ENCODE measurements at regions not wholly inside any gene's neighbourhood (a gene's known extent, or its start where the extent isn't known, plus 50 kb on each side); places are given as distances from the start of the nearest gene placed in this dataset.

DNA sequence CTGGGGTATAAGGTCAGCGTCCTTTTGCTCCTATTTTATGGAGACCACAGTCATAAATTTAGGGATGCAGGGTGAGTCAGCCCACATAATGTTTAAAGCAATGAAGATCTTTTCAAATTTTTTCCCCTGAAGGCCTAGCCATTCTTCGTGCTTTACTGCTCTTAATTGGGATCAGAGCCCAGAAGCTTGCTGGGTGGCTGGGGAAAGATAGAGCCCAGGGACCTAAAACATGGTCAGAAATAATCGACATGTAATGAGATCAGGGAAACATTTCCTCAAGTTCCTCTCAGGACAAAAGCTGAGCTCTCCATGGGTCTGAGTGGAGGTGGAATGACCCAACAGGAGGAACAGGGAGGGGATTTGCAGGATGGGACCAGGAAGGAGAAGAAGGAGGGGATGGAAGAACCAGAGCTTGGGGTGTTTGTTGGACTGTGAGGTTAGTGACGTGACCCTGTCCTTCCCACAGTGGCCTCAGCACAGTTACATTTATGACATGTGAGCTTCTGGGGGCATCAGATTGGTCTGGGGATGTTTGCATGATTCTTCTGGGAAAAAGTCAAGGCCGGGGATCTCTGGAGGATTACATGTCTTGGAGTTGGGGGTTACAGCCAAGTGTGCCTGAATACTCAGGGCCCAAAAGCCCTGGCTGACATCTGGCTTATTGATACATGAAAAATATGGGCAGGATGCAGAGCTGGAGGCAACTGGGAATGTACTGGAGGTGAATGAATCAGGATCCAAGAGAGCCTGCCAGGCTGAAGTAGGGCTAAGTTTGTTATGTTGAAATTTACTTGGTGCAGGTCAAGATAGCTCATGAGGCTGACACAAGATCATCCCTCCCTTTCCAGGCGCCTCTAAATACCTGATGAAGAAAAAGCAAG lies 477.9 kb downstream of the RPS24 start:
- ChIA-PET CTCF (no interaction called here), POLR2A (no interaction called here)
- no peak for DNase-seq (ENCODE audit: extremely low spot score)
- no peak for TF ChIP-seq FOXA1 (IDR thresholded peaks at IDR 0.05)
- no peak for TF ChIP-seq SUZ12 (IDR thresholded peaks at IDR 0.05)
- no peak for TF ChIP-seq FOXM1 (IDR thresholded peaks at IDR 0.05; ENCODE audit: borderline replicate concordance)
- no peak for TF ChIP-seq BHLHE40 (IDR thresholded peaks at IDR 0.05; ENCODE audit: borderline replicate concordance)
- TF ChIP-seq LEF1 (IDR thresholded peaks at IDR 0.05; ENCODE audit: borderline replicate concordance), result no peak
- TF ChIP-seq TARDBP (IDR thresholded peaks at IDR 0.05), result no peak
- TF ChIP-seq ELF4 (IDR thresholded peaks at IDR 0.05), result no peak
- TF ChIP-seq L3MBTL2 (conservative IDR thresholded peaks at IDR 0.05), result no peak

DNA sequence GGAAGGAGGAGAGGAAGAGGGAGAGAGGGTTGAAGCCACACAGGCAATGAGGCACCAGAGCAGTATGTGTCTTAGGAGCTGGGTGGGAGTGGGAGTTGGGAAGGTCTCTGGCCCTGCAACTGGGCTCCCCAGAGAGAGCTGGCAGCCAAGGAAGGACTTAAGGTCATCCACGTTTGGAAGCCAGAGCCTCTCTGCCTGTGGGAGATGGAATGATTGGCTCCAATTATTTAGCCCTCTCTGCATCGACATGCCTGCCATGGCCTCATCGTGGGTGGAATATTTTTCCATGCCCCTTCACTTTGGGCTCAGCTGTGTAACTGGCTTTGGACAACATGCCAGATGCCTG lies 478.5 kb downstream of the RPS24 start:
- no peak for TF ChIP-seq FOXA1 (IDR thresholded peaks at IDR 0.05)
- no peak for TF ChIP-seq L3MBTL2 (conservative IDR thresholded peaks at IDR 0.05)
- TF ChIP-seq TARDBP (IDR thresholded peaks at IDR 0.05), result no peak
- no peak for TF ChIP-seq FOXM1 (IDR thresholded peaks at IDR 0.05; ENCODE audit: borderline replicate concordance)
- no peak for TF ChIP-seq LEF1 (IDR thresholded peaks at IDR 0.05; ENCODE audit: borderline replicate concordance)
- no peak for TF ChIP-seq ARNT (IDR thresholded peaks at IDR 0.05)
- TF ChIP-seq CTBP1 (IDR thresholded peaks at IDR 0.05; ENCODE audit: borderline replicate concordance), result no peak
- TF ChIP-seq FOXK2 (IDR thresholded peaks at IDR 0.05), result no peak
- TF ChIP-seq BHLHE40 (IDR thresholded peaks at IDR 0.05; ENCODE audit: borderline replicate concordance), result no peak
- no peak for TF ChIP-seq ZNF384 (IDR thresholded peaks at IDR 0.05)
- TF ChIP-seq ELF4 (IDR thresholded peaks at IDR 0.05), result no peak
- TF ChIP-seq SUZ12 (IDR thresholded peaks at IDR 0.05), result no peak
- TF ChIP-seq NFRKB (IDR thresholded peaks at IDR 0.05), result no peak
- no peak for TF ChIP-seq HDGF (IDR thresholded peaks at IDR 0.05; ENCODE audit: borderline replicate concordance)
- TF ChIP-seq, protein P1, sequence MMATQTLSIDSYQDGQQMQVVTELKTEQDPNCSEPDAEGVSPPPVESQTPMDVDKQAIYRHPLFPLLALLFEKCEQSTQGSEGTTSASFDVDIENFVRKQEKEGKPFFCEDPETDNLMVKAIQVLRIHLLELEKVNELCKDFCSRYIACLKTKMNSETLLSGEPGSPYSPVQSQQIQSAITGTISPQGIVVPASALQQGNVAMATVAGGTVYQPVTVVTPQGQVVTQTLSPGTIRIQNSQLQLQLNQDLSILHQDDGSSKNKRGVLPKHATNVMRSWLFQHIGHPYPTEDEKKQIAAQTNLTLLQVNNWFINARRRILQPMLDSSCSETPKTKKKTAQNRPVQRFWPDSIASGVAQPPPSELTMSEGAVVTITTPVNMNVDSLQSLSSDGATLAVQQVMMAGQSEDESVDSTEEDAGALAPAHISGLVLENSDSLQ (IDR thresholded peaks at IDR 0.05), result no peak
- TF ChIP-seq SP1 (IDR thresholded peaks at IDR 0.05), result no peak
- DNase-seq (ENCODE audit: extremely low spot score), result no peak
- ChIA-PET CTCF (no interaction called here), POLR2A (no interaction called here)

DNA sequence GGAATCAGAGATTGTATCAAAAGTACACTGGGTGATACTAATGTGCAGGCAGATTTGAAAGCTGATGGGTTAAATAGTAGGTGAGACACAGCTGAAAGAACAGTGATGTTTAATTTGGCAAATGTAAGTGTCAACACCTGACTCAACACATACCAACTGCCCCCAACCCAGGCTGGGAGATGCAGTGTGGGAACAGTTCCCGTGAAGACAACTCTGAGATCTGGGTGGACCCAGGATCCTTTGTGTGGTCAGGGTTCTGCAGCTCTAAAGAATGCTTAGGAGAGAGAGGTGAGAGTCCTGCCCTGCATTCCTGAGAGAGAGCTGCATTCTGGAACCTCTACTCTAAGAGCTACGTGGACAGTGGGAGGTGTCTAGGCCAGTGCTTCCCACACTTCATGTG lies 479.7 kb downstream of the RPS24 start:
- no peak for DNase-seq (ENCODE audit: extremely low spot score)
- TF ChIP-seq, protein P1 (IDR thresholded peaks at IDR 0.05), result no peak
- TF ChIP-seq BHLHE40 (IDR thresholded peaks at IDR 0.05; ENCODE audit: borderline replicate concordance) (no peak), HDGF (IDR thresholded peaks at IDR 0.05; ENCODE audit: borderline replicate concordance) (no peak), ZNF384 (IDR thresholded peaks at IDR 0.05) (no peak)
- POLR2A ChIA-PET, result no interaction called here
- CTCF ChIA-PET, result no interaction called here

DNA sequence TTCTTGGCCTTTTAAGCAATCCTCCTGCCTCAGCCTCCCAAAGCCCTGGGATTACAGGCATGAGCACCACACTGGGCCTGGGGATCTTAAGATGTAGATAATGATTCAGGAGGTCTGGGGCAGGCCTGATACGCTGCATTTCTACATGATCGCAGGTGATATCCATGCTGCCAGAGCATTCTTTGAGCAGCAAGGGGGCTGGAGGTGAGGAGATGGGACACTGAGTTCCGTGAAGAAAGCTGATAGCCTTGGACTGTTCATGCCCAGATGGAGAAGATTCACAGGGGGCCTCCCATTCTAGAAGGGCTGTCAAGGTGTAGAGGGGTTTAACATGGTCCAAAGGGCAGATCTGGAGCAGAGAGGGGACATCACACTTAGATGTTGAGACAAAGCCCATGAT lies 480.3 kb downstream of the RPS24 start:
- ChIA-PET CTCF (no interaction called here), POLR2A (no interaction called here)
- TF ChIP-seq NFRKB (IDR thresholded peaks at IDR 0.05) (no peak), FOXK2 (IDR thresholded peaks at IDR 0.05) (no peak), ARNT (IDR thresholded peaks at IDR 0.05) (no peak), SP1 (IDR thresholded peaks at IDR 0.05) (no peak), ELF4 (IDR thresholded peaks at IDR 0.05) (no peak), FOXA1 (IDR thresholded peaks at IDR 0.05) (no peak), L3MBTL2 (conservative IDR thresholded peaks at IDR 0.05) (no peak), HDGF (IDR thresholded peaks at IDR 0.05; ENCODE audit: borderline replicate concordance) (no peak), TARDBP (IDR thresholded peaks at IDR 0.05) (no peak), LEF1 (IDR thresholded peaks at IDR 0.05; ENCODE audit: borderline replicate concordance) (no peak), SUZ12 (IDR thresholded peaks at IDR 0.05) (no peak), FOXM1 (IDR thresholded peaks at IDR 0.05; ENCODE audit: borderline replicate concordance) (no peak), CTBP1 (IDR thresholded peaks at IDR 0.05; ENCODE audit: borderline replicate concordance) (no peak), ZNF384 (IDR thresholded peaks at IDR 0.05) (no peak), BHLHE40 (IDR thresholded peaks at IDR 0.05; ENCODE audit: borderline replicate concordance) (no peak)
- TF ChIP-seq, protein P1 (IDR thresholded peaks at IDR 0.05), result no peak
- DNase-seq (ENCODE audit: extremely low spot score), result no peak

DNA sequence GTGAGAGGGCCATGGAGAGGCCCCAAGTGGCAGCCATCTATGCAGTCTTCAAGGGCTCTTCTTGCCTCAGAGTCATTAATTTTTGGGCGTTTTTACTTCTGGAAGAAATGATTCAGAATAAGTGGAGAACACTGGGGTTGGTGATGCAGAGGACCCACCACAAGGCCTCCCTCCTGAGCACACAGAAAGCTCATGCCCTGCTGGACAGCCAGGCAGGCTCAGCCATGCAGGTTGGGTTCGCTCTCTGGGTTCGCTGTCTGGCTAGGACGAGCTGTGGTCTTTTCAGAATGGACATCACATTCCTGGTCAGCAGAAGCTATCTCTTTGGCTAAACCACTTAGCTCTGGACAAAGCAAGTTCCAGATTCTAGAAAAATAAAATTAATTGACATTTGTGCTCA lies 480.8 kb downstream of the RPS24 start:
- ChIA-PET CTCF (no interaction called here), POLR2A (no interaction called here)
- DNase-seq (ENCODE audit: extremely low spot score), result no peak
- TF ChIP-seq SUZ12 (IDR thresholded peaks at IDR 0.05) (no peak), ELF4 (IDR thresholded peaks at IDR 0.05) (no peak), SP1 (IDR thresholded peaks at IDR 0.05) (no peak), ARNT (IDR thresholded peaks at IDR 0.05) (no peak), CTBP1 (IDR thresholded peaks at IDR 0.05; ENCODE audit: borderline replicate concordance) (no peak), HDGF (IDR thresholded peaks at IDR 0.05; ENCODE audit: borderline replicate concordance) (no peak), TARDBP (IDR thresholded peaks at IDR 0.05) (no peak), LEF1 (IDR thresholded peaks at IDR 0.05; ENCODE audit: borderline replicate concordance) (no peak), BHLHE40 (IDR thresholded peaks at IDR 0.05; ENCODE audit: borderline replicate concordance) (no peak), FOXK2 (IDR thresholded peaks at IDR 0.05) (no peak), FOXM1 (IDR thresholded peaks at IDR 0.05; ENCODE audit: borderline replicate concordance) (no peak), L3MBTL2 (conservative IDR thresholded peaks at IDR 0.05) (no peak), FOXA1 (IDR thresholded peaks at IDR 0.05) (no peak), NFRKB (IDR thresholded peaks at IDR 0.05) (no peak), ZNF384 (IDR thresholded peaks at IDR 0.05) (no peak)
- TF ChIP-seq, protein P1 (IDR thresholded peaks at IDR 0.05), result no peak

Measured in HEK293T (cell line).